NCI-H2081 (cell line): ENCODE measurements at regions not wholly inside any gene's neighbourhood (a gene's known extent, or its start where the extent isn't known, plus 50 kb on each side); places are given as distances from the start of the nearest gene placed in this dataset.
"Not testable (repeated sequence)": the region's sequence is repeated elsewhere in the genome, so short reads cannot be mapped to it uniquely, and the experiment has no call there.

Source experiments
- DNase-seq, 2 experiments: peaks; one replicate each; lab custom pipeline; 2025; lab: John Stamatoyannopoulos, UW

- DNase-seq = no peak
Observed at GRCh38 chr12:83471341-83471740, 784.6 kb downstream of the TMTC2 start.

- peak in 1 of 2 experiments; percentile 28 for DNase-seq
Observed at GRCh38 chr12:83470749-83471148, 784.0 kb downstream of the TMTC2 start.

GRCh38 chr12:83468988-83469908, 782.5 kb downstream of the TMTC2 start:
- no peak for DNase-seq

- DNase-seq = no peak
Observed at GRCh38 chr12:83465632-83466031, 778.9 kb downstream of the TMTC2 start.

- DNase-seq = no peak
Observed at GRCh38 chr12:83462419-83462818, 775.7 kb downstream of the TMTC2 start.

- DNase-seq = no peak
Observed at GRCh38 chr12:83461336-83461935, 774.7 kb downstream of the TMTC2 start.

- no peak for DNase-seq
Observed at GRCh38 chr12:83451189-83451588, 764.5 kb downstream of the TMTC2 start.

- no peak for DNase-seq
Observed at GRCh38 chr12:83434600-83434999, 747.9 kb downstream of the TMTC2 start.

GRCh38 chr12:83432176-83432719, 745.5 kb downstream of the TMTC2 start:
- no peak for DNase-seq

GRCh38 chr12:83427586-83428136, 741.0 kb downstream of the TMTC2 start:
- DNase-seq = not testable (repeated sequence)

GRCh38 chr12:83414981-83415380, 728.3 kb downstream of the TMTC2 start:
- no peak for DNase-seq

- peak in 1 of 2 experiments; percentile 5 for DNase-seq
Observed at GRCh38 chr12:83408851-83409250, 722.1 kb downstream of the TMTC2 start.

- peak in 1 of 2 experiments; percentile 47 for DNase-seq
Observed at GRCh38 chr12:83408146-83408545, 721.4 kb downstream of the TMTC2 start.

GRCh38 chr12:83404521-83404920, 717.8 kb downstream of the TMTC2 start:
- no peak for DNase-seq

GRCh38 chr12:83390186-83390585, 703.5 kb downstream of the TMTC2 start:
- no peak for DNase-seq

- no peak for DNase-seq
Observed at GRCh38 chr12:83389237-83389996, 702.7 kb downstream of the TMTC2 start.

- no peak for DNase-seq
Observed at GRCh38 chr12:83388551-83388950, 701.8 kb downstream of the TMTC2 start.

GRCh38 chr12:83386527-83387264, 700.0 kb downstream of the TMTC2 start:
- no peak for DNase-seq

- no peak for DNase-seq
Observed at GRCh38 chr12:83378186-83378727, 691.6 kb downstream of the TMTC2 start.

- DNase-seq = no peak
Observed at GRCh38 chr12:83365317-83365716, 678.6 kb downstream of the TMTC2 start.

- DNase-seq = no peak
Observed at GRCh38 chr12:83361475-83361874, 674.8 kb downstream of the TMTC2 start.
